Lung (tissue), 11 donors: ENCODE measurements at regions not wholly inside any gene's neighbourhood (a gene's known extent, or its start where the extent isn't known, plus 50 kb on each side); places are given as distances from the start of the nearest gene placed in this dataset.

Experiments
- ATAC-seq: fragments of 200-7000 bp; cut with Tn5 transposase; one replicate; pipeline ENCODE4 v1.9.1; 2020; ENCODE audit warnings: moderate number of reproducible peaks; ENCODE audit not compliant: insufficient read depth, low FRiP score
- DNase-seq, 3 donors: peaks; one replicate each; pipeline ENCODE4 v3.0.0-alpha.2; 2013 to 2017
- H3K27ac ChIP-seq, 2 donors: one replicate each; pipeline ENCODE4 v1.5.1; 2013; ENCODE audit warnings: mild to moderate bottlenecking in 2 of 2, moderate library complexity in 2 of 2, control low read depth in 1 of 2, inconsistent platforms in 1 of 2, low read depth in 1 of 2, low read length in 1 of 2
- H3K27me3 ChIP-seq, 3 donors: one replicate each; pipeline ENCODE4 v1.5.1; 2013; ENCODE audit warnings: low read length in 2 of 3; ENCODE audit not compliant: control insufficient read depth in 3 of 3, insufficient read depth in 3 of 3
- H3K36me3 ChIP-seq, 4 donors: one replicate each; pipeline ENCODE4 v1.5.1; 2013; ENCODE audit warnings: low read length in 4 of 4, mild to moderate bottlenecking in 1 of 4, moderate library complexity in 1 of 4; ENCODE audit not compliant: control insufficient read depth in 4 of 4, insufficient read depth in 4 of 4
- H3K4me1 ChIP-seq, 5 donors: one replicate each; pipeline ENCODE4 v1.5.1; 2013; ENCODE audit warnings: low read length in 5 of 5, mild to moderate bottlenecking in 2 of 5, moderate library complexity in 1 of 5; ENCODE audit not compliant: control insufficient read depth in 5 of 5, insufficient read depth in 5 of 5
- H3K4me3 ChIP-seq: one replicate; pipeline ENCODE4 v1.5.1; 2013; ENCODE audit warnings: mild to moderate bottlenecking, control low read depth, moderate library complexity
- H3K9ac ChIP-seq, 2 donors: one replicate each; pipeline ENCODE4 v1.5.1; 2013; ENCODE audit warnings: low read length in 2 of 2, control low read depth in 1 of 2; ENCODE audit not compliant: insufficient read depth in 1 of 2
- H3K9me3 ChIP-seq, 4 donors: one replicate each; pipeline ENCODE4 v1.5.1; 2013; ENCODE audit warnings: low read length in 3 of 4, mild to moderate bottlenecking in 1 of 4, moderate library complexity in 1 of 4; ENCODE audit not compliant: control insufficient read depth in 4 of 4, insufficient read depth in 3 of 4
- CTCF ChIP-seq: IDR thresholded peaks from 2 replicates; pipeline ENCODE4 v1.5.1; 2012; ENCODE audit warnings: mild to moderate bottlenecking; ENCODE audit errors: control extremely low read depth, extremely low read depth
- WGBS, 2 donors: extraction: QIAGEN DNeasy Blood & Tissue Kit; methylation state at CpG; one replicate each; pipeline ENCODE4 v1.1.7; 2013; 5-methylcytosine and 5-hydroxymethylcytosine counted together
- donor health status: control.
- donor health status: control.
- donor health status: Bipolar disorder and iron deficiency.
- donor health status: healthy.
- donor health status: DM: yes; HTN: yes; CAD: no.

GRCh38 chr3:177312491-177312890, 115.2 kb upstream of the TBL1XR1 start:
- ATAC-seq = no peak
- WGBS, 2 donors = 96 to 98% methylated on average over 5 of the region's 5 CpGs

GRCh38 chr3:177314897-177315296, 117.6 kb upstream of the TBL1XR1 start:
- Histone ChIP-seq H3K27me3 (no peaks in the 10 kb centered on the region), H3K4me3 (no peak overlapping the region), H3K9me3 (no peaks in the 10 kb centered on the region), H3K9ac (no peak overlapping the region), H3K4me1 (no peaks in the 10 kb centered on the region), H3K36me3 (no peaks in the 10 kb centered on the region), H3K27ac (no peak overlapping the region)
- no peak for TF ChIP-seq CTCF
- 94 to 95% methylated on average over 3 of the region's 3 CpGs for WGBS, 2 donors
- DNase-seq (no peak), ATAC-seq (no peak)

More at GRCh38 chr3:177312491-177312890, 115.2 kb upstream of the TBL1XR1 start:
- Histone ChIP-seq H3K9me3 (no peaks in the 10 kb centered on the region), H3K4me3 (no peak overlapping the region), H3K9ac (no peak overlapping the region), H3K27ac (no peak overlapping the region), H3K27me3 (no peaks in the 10 kb centered on the region), H3K36me3 (no peaks in the 10 kb centered on the region), H3K4me1 (no peaks in the 10 kb centered on the region)
- DNase-seq = no peak
- TF ChIP-seq CTCF = no peak

GRCh38 chr3:177317247-177317646, 120.0 kb upstream of the TBL1XR1 start:
- H3K36me3 ChIP-seq = no peaks in the 10 kb centered on the region
- ATAC-seq = no peak

More at GRCh38 chr3:177317247-177317646, 120.0 kb upstream of the TBL1XR1 start:
- DNase-seq = no peak
- no peak overlapping the region for H3K4me3 ChIP-seq
- WGBS, 2 donors = 97 to 98% methylated on average over 2 of the region's 2 CpGs
- no peak overlapping the region for H3K27ac ChIP-seq
- no peak overlapping the region for H3K9ac ChIP-seq
- peaks cover 0 to 14% (median 7%) of the 10 kb centered on the region in 5 donors for H3K4me1 ChIP-seq
- no peaks in the 10 kb centered on the region for H3K27me3 ChIP-seq
- no peaks in the 10 kb centered on the region for H3K9me3 ChIP-seq
- no peak for TF ChIP-seq CTCF
